HG02623 (cell line): ENCODE measurements at regions not wholly inside any gene's neighbourhood (a gene's known extent, or its start where the extent isn't known, plus 50 kb on each side); places are given as distances from the start of the nearest gene placed in this dataset.

Experiments used
- ATAC-seq: cut with Tn5 transposase; IDR thresholded peaks from one replicate; pipeline ENCODE4 v1.9.1; 2021; ENCODE audit warnings: moderate library complexity; ENCODE audit not compliant: unreplicated experiment

GRCh38 chr5:74360535-74361210 is 279.9 kb downstream of the ENC1 start:
- no peak for ATAC-seq

GRCh38 chr5:74357827-74358226 is 282.7 kb downstream of the ENC1 start:
- no peak for ATAC-seq

- ATAC-seq = no peak
Measured at GRCh38 chr5:74356009-74356695, 284.4 kb downstream of the ENC1 start.

GRCh38 chr5:74355041-74355824 is 285.3 kb downstream of the ENC1 start:
- ATAC-seq = no peak

- ATAC-seq = no peak
Measured at GRCh38 chr5:74352256-74352655, 288.3 kb downstream of the ENC1 start.

GRCh38 chr5:74342948-74343682 is 297.4 kb downstream of the ENC1 start:
- no peak for ATAC-seq

GRCh38 chr5:74342182-74342581 is 298.3 kb downstream of the ENC1 start:
- no peak for ATAC-seq

GRCh38 chr5:74341221-74341620 is 299.3 kb downstream of the ENC1 start:
- no peak for ATAC-seq

- no peak for ATAC-seq
Measured at GRCh38 chr5:74340476-74340875, 300.1 kb downstream of the ENC1 start.

GRCh38 chr5:74337984-74338310 is 302.6 kb downstream of the ENC1 start:
- no peak for ATAC-seq

GRCh38 chr5:74337254-74337983 is 303.1 kb downstream of the ENC1 start:
- no peak for ATAC-seq

- no peak for ATAC-seq
Measured at GRCh38 chr5:74336297-74336696, 304.2 kb downstream of the ENC1 start.

GRCh38 chr5:74334762-74335384 is 305.7 kb downstream of the ENC1 start:
- no peak for ATAC-seq

- ATAC-seq = no peak
Measured at GRCh38 chr5:74334062-74334761, 306.3 kb downstream of the ENC1 start.

GRCh38 chr5:74333430-74333829 is 307.1 kb downstream of the ENC1 start:
- ATAC-seq = no peak

GRCh38 chr5:74332682-74333081 is 307.8 kb downstream of the ENC1 start:
- no peak for ATAC-seq

- no peak for ATAC-seq
Measured at GRCh38 chr5:74332006-74332405, 308.5 kb downstream of the ENC1 start.

GRCh38 chr5:74328221-74328630 is 312.3 kb downstream of the ENC1 start:
- no peak for ATAC-seq

- no peak for ATAC-seq
Measured at GRCh38 chr5:74327339-74327685, 313.2 kb downstream of the ENC1 start.
